SK-N-MC (cell line): ENCODE measurements at regions not wholly inside any gene's neighbourhood (a gene's known extent, or its start where the extent isn't known, plus 50 kb on each side); places are given as distances from the start of the nearest gene placed in this dataset.

Experiments used
- DNase-seq: peaks from one replicate; pipeline ENCODE4 v3.0.0-alpha.2; 2011; ENCODE audit warnings: low read depth, low spot score
- H3K27ac ChIP-seq: fragments of 200-600 bp; sonication (generic); 2 replicates; pipeline ENCODE4 v1.5.1; 2016; ENCODE audit warnings: mixed run types
- H3K36me3 ChIP-seq: fragments of 200-600 bp; sonication (generic); 2 replicates; pipeline ENCODE4 v1.6.1; 2017; ENCODE audit warnings: antibody characterized with exemption, low read length, mixed read lengths; ENCODE audit not compliant: insufficient read depth
- H3K4me3 ChIP-seq: fragments of 200-600 bp; sonication (generic); 2 replicates; pipeline ENCODE4 v1.5.1; 2016
- H3K9ac ChIP-seq: fragments of 200-600 bp; sonication (generic); 2 replicates; pipeline ENCODE4 v1.8.0; 2017; ENCODE audit warnings: mixed run types, mixed read lengths; ENCODE audit not compliant: insufficient read length
- H3K9me3 ChIP-seq: fragments of 200-600 bp; sonication (generic); 2 replicates; pipeline ENCODE4 v1.6.1; 2017; ENCODE audit warnings: low read depth, mild to moderate bottlenecking, antibody characterized with exemption, low read length, moderate library complexity, mixed read lengths
- EZH2 ChIP-seq: fragments of 200-600 bp; sonication (generic); IDR thresholded peaks from one replicate; pipeline ENCODE4 v1.6.1; 2017; ENCODE audit warnings: antibody characterized with exemption
- FOXP2 ChIP-seq: optimal IDR thresholded peaks from 2 replicates; pipeline ENCODE3; 2011; ENCODE audit warnings: mild to moderate bottlenecking, moderate library complexity; ENCODE audit not compliant: insufficient read depth; ENCODE audit errors: extremely low read length, control extremely low read depth
- POLR2AphosphoS5 ChIP-seq: IDR thresholded peaks from 2 replicates; pipeline ENCODE4 v1.6.1; 2012; ENCODE audit warnings: mild to moderate bottlenecking, low read depth, low read length, borderline replicate concordance

DNA sequence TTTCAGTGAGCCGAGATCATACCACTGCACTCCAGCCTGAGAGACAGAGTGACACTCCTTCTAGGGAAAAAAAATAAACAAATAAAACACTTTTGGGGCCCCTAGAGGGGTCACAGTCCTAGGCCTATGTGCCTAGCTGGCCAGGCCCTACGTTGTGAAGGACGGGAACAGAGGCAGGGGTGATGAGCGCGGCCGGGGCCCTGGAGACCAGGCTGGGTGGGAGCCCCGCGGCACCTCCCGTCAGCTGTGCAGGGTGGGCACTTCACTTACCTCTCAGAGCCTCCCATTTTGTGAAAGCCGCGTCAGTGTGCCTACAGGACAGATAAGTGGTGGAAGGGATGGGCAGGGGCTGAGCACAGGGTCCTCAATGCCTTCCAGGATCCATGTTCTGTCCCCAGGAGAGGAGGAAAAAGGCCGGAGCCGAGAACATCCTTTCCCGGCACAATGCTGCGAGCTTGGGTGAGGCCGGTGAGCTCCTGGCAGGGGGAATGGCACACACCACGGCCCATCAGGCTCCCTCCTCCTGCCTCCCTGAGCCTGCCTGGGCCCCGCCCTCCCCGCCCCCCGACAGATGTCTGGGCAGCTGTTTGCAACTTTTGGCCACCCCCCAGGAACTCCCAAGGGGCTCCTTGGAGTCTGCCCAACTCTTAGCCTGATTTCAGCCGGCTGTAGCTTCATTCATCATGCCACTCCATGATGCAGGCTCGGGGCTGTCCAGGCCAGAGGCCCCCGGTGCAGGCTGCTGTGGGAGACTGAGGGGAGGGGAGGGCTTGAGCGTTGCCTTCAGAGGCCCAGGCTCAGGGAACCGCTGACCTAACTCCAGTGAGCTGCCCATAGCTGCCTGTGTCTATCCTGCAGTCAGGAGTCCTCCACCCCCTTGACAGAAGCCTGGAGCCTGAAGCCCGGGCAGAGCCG is 196.5 kb downstream of the TFCP2L1 start:
- Histone ChIP-seq H3K27ac (no peak overlapping the region), H3K4me3 (no peak overlapping the region), H3K36me3 (no peaks in the 10 kb centered on the region), H3K9ac (no peak overlapping the region), H3K9me3 (no peaks in the 10 kb centered on the region)
- TF ChIP-seq FOXP2 = no peak
- TF ChIP-seq POLR2AphosphoS5 = no peak
- no peak for TF ChIP-seq EZH2
- DNase-seq = no peak

DNA sequence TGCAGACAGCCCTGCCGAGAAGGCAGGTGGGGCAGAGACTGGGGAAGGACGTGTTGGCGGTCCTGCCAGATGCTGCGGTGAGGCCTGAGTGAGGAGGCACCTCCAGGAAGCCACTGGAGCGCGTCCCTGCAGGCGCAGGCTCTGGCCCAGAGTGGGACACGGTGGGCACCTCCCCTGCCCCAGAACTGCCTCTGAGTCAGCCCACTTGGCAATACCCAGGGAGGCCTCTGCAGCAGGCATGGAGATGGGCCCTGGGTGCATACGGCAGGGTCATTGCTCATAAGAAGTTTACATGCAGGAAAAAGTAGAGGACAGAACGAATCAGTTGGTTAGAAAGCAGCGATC is 195.9 kb downstream of the TFCP2L1 start:
- no peak for DNase-seq
- H3K9me3 ChIP-seq = no peaks in the 10 kb centered on the region
- TF ChIP-seq POLR2AphosphoS5 = no peak
- no peak for TF ChIP-seq FOXP2
- no peak for TF ChIP-seq EZH2
- H3K36me3 ChIP-seq = no peaks in the 10 kb centered on the region
- no peak overlapping the region for H3K9ac ChIP-seq
- H3K4me3 ChIP-seq = no peak overlapping the region
- H3K27ac ChIP-seq = no peak overlapping the region

DNA sequence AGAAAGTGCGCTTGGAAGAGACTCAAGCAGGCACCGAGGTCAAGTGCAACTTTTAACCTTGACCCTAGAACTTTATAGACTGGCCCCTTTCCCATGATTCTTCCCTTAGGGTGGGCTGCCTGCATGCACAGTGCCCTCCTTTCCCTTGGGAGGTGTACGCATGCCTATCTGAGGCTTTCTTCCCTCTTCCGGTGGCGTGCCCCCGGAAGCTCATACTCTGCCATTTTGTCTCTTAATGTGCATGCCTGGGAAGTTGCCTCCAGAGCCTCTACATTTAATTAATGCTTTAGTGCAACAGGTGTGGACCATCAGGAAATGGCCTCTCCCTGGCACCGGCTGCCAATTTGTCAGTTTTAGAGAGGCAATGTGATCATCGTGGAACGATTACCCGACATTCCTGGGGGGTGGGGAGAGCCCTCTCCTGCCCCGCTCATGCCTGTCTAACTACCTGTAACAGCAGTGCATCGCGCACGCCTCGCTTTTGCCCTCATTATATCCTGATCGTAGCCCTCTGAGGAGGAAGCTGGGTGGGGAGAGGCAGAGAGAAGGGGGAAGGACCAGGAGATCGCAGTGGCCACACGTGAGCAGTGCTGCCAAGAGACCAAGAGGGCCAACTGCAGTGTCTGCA is 194.8 kb downstream of the TFCP2L1 start:
- Histone ChIP-seq H3K36me3 (no peaks in the 10 kb centered on the region), H3K9me3 (no peaks in the 10 kb centered on the region), H3K4me3 (no peak overlapping the region), H3K27ac (no peak overlapping the region), H3K9ac (no peak overlapping the region)
- TF ChIP-seq FOXP2 (no peak), EZH2 (no peak), POLR2AphosphoS5 (no peak)
- DNase-seq = no peak

DNA sequence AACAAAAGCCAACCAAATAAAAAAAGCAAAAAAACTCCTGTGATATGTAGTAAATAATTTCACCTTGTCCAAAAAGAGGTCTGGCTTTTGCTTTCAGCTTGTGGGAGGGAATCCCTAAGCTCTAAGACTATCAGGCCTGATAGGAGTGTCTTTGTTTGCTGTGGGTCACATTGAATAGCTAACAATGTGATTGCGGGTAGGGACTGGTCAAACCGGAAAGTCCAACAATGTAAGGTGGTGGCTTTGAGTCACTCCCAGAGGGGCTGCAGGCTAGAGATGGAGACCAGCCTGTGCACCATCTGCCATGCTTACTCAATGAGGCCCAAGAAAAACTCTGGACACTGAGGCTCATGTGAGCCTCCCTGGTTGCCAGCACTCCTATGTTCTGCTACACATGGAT is 192.9 kb downstream of the TFCP2L1 start:
- TF ChIP-seq POLR2AphosphoS5 (no peak), FOXP2 (no peak), EZH2 (no peak)
- Histone ChIP-seq H3K9ac (no peak overlapping the region), H3K4me3 (no peak overlapping the region), H3K27ac (no peak overlapping the region), H3K9me3 (no peaks in the 10 kb centered on the region), H3K36me3 (no peaks in the 10 kb centered on the region)
- DNase-seq = no peak

DNA sequence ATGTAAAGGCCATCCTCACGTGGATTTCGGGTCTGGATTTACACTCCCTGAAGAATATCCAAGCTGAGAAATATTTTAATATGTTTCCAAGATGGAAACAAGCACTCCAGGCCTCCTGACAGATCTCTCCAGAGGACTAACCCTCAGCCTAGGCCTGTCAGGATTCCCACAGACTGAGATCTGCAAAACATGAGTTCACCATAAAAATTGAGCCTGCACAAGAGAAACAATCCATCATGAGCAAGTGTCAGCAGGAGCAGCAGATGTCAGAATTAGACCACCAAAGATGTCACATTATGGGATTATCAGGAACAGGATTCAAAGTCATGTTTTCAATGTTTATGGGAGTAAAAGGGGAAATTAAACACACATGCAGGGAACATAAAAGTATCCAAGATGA is 191.3 kb downstream of the TFCP2L1 start:
- DNase-seq = no peak
- H3K4me3 ChIP-seq = no peak overlapping the region
- no peaks in the 10 kb centered on the region for H3K9me3 ChIP-seq
- H3K27ac ChIP-seq = no peak overlapping the region
- TF ChIP-seq EZH2 (no peak), FOXP2 (no peak)
- H3K36me3 ChIP-seq = no peaks in the 10 kb centered on the region
- no peak overlapping the region for H3K9ac ChIP-seq

DNA sequence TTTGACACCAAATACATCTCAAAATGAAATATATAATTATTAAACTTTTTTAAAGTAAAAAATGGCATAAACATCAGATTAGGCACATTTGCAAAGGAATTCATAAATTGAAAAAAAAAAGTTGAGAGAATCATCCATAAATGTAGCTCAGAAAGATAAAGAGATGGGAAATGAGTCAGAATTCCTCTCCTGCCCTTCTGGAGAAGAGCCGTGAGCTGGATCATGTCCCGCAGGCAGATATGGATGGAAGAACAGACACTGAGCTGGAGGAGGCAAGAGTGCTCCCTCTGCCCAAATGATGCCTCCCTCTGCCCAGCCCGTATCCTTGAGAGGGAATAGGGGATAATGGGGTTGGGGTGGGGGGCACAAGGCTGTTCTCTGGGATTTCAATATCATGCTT is 190.9 kb downstream of the TFCP2L1 start:
- no peaks in the 10 kb centered on the region for H3K36me3 ChIP-seq
- H3K27ac ChIP-seq = no peak overlapping the region
- no peak for DNase-seq
- H3K4me3 ChIP-seq = no peak overlapping the region
- TF ChIP-seq POLR2AphosphoS5 (no peak), FOXP2 (no peak), EZH2 (no peak)
- H3K9ac ChIP-seq = no peak overlapping the region
- H3K9me3 ChIP-seq = no peaks in the 10 kb centered on the region

DNA sequence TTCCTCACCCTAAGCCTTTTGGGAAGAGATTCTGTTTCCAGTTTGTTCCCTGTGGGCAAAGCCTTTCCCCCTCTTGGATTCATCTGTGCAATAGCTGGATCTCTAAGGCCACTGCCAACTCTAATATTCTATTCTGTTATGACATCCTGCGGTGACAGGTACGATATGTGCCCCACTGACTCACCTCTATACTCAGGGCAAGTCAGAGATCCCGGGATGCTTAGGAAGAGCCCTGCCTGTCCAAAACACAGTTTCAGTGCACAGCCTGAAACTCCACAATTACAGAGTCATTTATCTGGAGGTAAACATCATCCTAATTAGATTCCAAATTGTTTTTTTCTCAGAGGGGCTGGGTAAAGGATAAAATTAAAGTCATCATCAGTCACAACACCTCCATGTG is 190.2 kb downstream of the TFCP2L1 start:
- Histone ChIP-seq H3K36me3 (no peaks in the 10 kb centered on the region), H3K9me3 (no peaks in the 10 kb centered on the region), H3K9ac (no peak overlapping the region), H3K4me3 (no peak overlapping the region), H3K27ac (no peak overlapping the region)
- no peak for DNase-seq
- no peak for TF ChIP-seq FOXP2
- no peak for TF ChIP-seq POLR2AphosphoS5

DNA sequence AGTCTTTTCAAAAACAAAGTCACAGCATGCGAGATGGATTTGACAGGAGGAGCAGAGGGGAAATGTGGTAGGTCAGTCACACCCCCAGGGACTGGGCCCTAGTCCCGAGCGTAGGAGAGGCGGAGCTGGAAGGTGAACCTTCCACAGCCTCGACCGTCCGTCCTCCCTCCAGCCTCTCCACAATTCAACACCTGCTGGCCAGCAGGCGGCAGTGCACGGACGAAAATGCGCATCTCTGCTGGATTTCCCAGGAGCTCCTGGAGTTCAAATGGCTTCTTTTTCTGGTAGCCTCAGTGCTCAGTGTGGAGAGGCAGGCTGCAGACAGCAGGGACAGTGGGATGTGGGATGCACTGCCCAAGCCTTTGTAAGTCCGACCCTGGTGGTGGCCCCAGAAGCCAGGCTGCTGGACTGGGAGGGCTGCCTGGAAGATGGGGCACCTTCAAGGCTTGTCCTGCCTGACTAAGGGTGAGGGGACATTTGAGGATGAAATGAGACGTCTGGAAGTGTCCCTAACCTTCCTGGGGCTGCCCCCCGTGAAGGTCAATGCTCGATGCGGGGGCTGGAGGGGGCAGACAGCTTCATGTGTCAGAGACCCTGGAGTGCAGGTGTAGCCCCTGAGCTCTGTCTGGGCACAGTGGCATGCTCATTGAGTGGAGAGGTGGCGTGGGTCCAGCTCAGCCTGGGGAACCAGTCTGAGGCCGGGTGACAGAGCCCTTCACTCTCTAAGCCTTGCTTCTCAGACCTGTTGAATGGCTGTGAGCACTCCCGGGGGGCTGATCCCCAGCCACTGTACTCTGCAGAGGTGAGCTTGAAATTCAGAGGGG is 189.5 kb downstream of the TFCP2L1 start:
- TF ChIP-seq POLR2AphosphoS5 = no peak
- TF ChIP-seq FOXP2 = no peak
- TF ChIP-seq EZH2 = no peak
- no peaks in the 10 kb centered on the region for H3K36me3 ChIP-seq

More for the DNA sequence above, 189.5 kb downstream of the TFCP2L1 start:
- Histone ChIP-seq H3K9me3 (no peaks in the 10 kb centered on the region), H3K27ac (no peak overlapping the region), H3K9ac (no peak overlapping the region), H3K4me3 (no peak overlapping the region)
- DNase-seq = no peak
